ENCODE measurements at regions not wholly inside any gene's neighbourhood (a gene's known extent, or its start where the extent isn't known, plus 50 kb on each side); places are given as distances from the start of the nearest gene placed in this dataset.

GRCh38 chr16:73172973-73173709 is 125.2 kb upstream of the ZFHX3 start:
- TF ChIP-seq POLR2A (IDR thresholded peaks at IDR 0.05; ENCODE audit: low read depth, low read length) (no peak), POLR2AphosphoS5 (IDR thresholded peaks at IDR 0.05; ENCODE audit: low read depth, low read length) (no peak)
